HEK293T (cell line): ENCODE measurements at regions not wholly inside any gene's neighbourhood (a gene's known extent, or its start where the extent isn't known, plus 50 kb on each side); places are given as distances from the start of the nearest gene placed in this dataset.

Experiments
- CTBP1 ChIP-seq: fragments of 450-650 bp; IDR thresholded peaks from 2 replicates; pipeline ENCODE4 v1.6.1; 2016; ENCODE audit warnings: borderline replicate concordance
- FOXA1 ChIP-seq: fragments of 450-650 bp; IDR thresholded peaks from 2 replicates; pipeline ENCODE4 v1.6.1; 2016; ENCODE audit warnings: mild to moderate bottlenecking
- FOXK2 ChIP-seq: fragments of 450-650 bp; IDR thresholded peaks from 2 replicates; pipeline ENCODE4 v1.6.1; 2016; ENCODE audit warnings: mild to moderate bottlenecking
- FOXM1 ChIP-seq: fragments of 450-650 bp; IDR thresholded peaks from 2 replicates; pipeline ENCODE4 v1.6.1; 2017; ENCODE audit warnings: mild to moderate bottlenecking, borderline replicate concordance
- PKNOX1 ChIP-seq: fragments of 450-650 bp; IDR thresholded peaks from 2 replicates; pipeline ENCODE4 v1.6.1; 2016
- SP1 ChIP-seq: fragments of 450-650 bp; IDR thresholded peaks from 2 replicates; pipeline ENCODE4 v1.6.1; 2017
- SUZ12 ChIP-seq: fragments of 450-650 bp; IDR thresholded peaks from 2 replicates; pipeline ENCODE4 v1.6.1; 2016; ENCODE audit warnings: mild to moderate bottlenecking
- TARDBP ChIP-seq: fragments of 450-650 bp; IDR thresholded peaks from 2 replicates; pipeline ENCODE4 v1.6.1; 2016
- ZNF384 ChIP-seq: fragments of 450-650 bp; IDR thresholded peaks from 2 replicates; pipeline ENCODE4 v1.6.1; 2016

GRCh38 chr2:228446734-228447133 lies 265.2 kb upstream of the SPHKAP start:
- no peak for TF ChIP-seq CTBP1
- no peak for TF ChIP-seq PKNOX1
- TF ChIP-seq FOXK2: no peak
- no peak for TF ChIP-seq SUZ12
- TF ChIP-seq SP1: no peak
- no peak for TF ChIP-seq TARDBP
- no peak for TF ChIP-seq FOXA1
- TF ChIP-seq FOXM1: no peak
- TF ChIP-seq ZNF384: no peak
